ENCODE measurements at regions not wholly inside any gene's neighbourhood (a gene's known extent, or its start where the extent isn't known, plus 50 kb on each side); places are given as distances from the start of the nearest gene placed in this dataset.

GRCh38 chr10:117462424-117462792 is 80.1 kb upstream of the EMX2 start:
- Histone ChIP-seq H3K4me3 (no peak overlapping the region), H3K27ac (no peak overlapping the region), H3K27me3 (peaks cover 0 to 8% (median 0%) of the 10 kb centered on the region in 7 donors), H3K36me3 (no peaks in the 10 kb centered on the region), H3K4me1 (peaks cover 0 to 7% (median 0%) of the 10 kb centered on the region in 9 donors), H3K9me3 (peaks cover 0 to 7% (median 4%) of the 10 kb centered on the region in 11 donors)
- no peak for DNase-seq
- WGBS, 2 donors: 61 to 64% methylated on average over 6 of the region's 6 CpGs
- TF ChIP-seq CTCF (IDR thresholded peaks at IDR 0.05): peak in 1 of 9 donors; percentile 10
- ATAC-seq: no peak
- intact Hi-C loops (cut with DNase I): no loop called here

- H3K4me1 ChIP-seq: peaks cover 0 to 12% (median 0%) of the 10 kb centered on the region in 9 donors
- H3K27ac ChIP-seq: no peak overlapping the region
- H3K36me3 ChIP-seq: no peaks in the 10 kb centered on the region
- H3K27me3 ChIP-seq: peaks cover 0 to 11% (median 3%) of the 10 kb centered on the region in 7 donors
- peaks cover 0 to 7% (median 4%) of the 10 kb centered on the region in 11 donors for H3K9me3 ChIP-seq
- ATAC-seq (peak in 1 of 8 donors; percentile 75), DNase-seq (no peak)
- intact Hi-C loops (cut with DNase I): no loop called here
- no peak for TF ChIP-seq CTCF (IDR thresholded peaks at IDR 0.05)
- no peak overlapping the region for H3K4me3 ChIP-seq
- 52 to 56% methylated on average over 7 of the region's 7 CpGs for whole genome bisulfite sequencing, 2 donors
Measured at GRCh38 chr10:117461766-117462423, 80.7 kb upstream of the EMX2 start.

- TF ChIP-seq CTCF (IDR thresholded peaks at IDR 0.05): no peak
- Histone ChIP-seq H3K36me3 (no peaks in the 10 kb centered on the region), H3K4me3 (no peak overlapping the region), H3K9me3 (peaks cover 0 to 7% (median 4%) of the 10 kb centered on the region in 11 donors), H3K4me1 (peaks cover 0 to 20% (median 0%) of the 10 kb centered on the region in 9 donors), H3K27me3 (peaks cover 0 to 13% (median 5%) of the 10 kb centered on the region in 7 donors), H3K27ac (no peak overlapping the region)
- no peak for DNase-seq
- WGBS, 2 donors: 83 to 84% methylated on average over 7 of the region's 7 CpGs
- ATAC-seq: no peak
- intact Hi-C loops (cut with DNase I): no loop called here
Measured at GRCh38 chr10:117460846-117461765, 81.4 kb upstream of the EMX2 start.

- 55 to 56% methylated on average over 4 of the region's 4 CpGs for WGBS, 2 donors
- TF ChIP-seq CTCF (IDR thresholded peaks at IDR 0.05): no peak
Measured at GRCh38 chr10:117458571-117458970, 83.3 kb upstream of the PDZD8 start.

More at GRCh38 chr10:117458571-117458970, 83.3 kb upstream of the PDZD8 start:
- no peak overlapping the region for H3K4me3 ChIP-seq
- peaks cover 0 to 14% (median 5%) of the 10 kb centered on the region in 7 donors for H3K27me3 ChIP-seq
- H3K9me3 ChIP-seq: peaks cover 0 to 9% (median 4%) of the 10 kb centered on the region in 11 donors
- no peaks in the 10 kb centered on the region for H3K36me3 ChIP-seq
- H3K27ac ChIP-seq: no peak overlapping the region
- intact Hi-C loops (cut with DNase I): no loop called here
- peaks cover 0 to 38% (median 0%) of the 10 kb centered on the region in 9 donors for H3K4me1 ChIP-seq
- ATAC-seq (no peak), DNase-seq (no peak)

Data from heart right ventricle (tissue), 16 donors.